Stomach (tissue), 4 donors: ENCODE measurements at regions not wholly inside any gene's neighbourhood (a gene's known extent, or its start where the extent isn't known, plus 50 kb on each side); places are given as distances from the start of the nearest gene placed in this dataset.

Experiments used
- POLR2A ChIP-seq, 4 donors: fragments of 450-650 bp; IDR thresholded peaks; one replicate each; pipeline ENCODE4 v1.6.1; 2016; ENCODE audit warnings: antibody characterized with exemption in 4 of 4, control low read depth in 2 of 4, mild to moderate bottlenecking in 1 of 4, moderate library complexity in 1 of 4
- POLR2AphosphoS5 ChIP-seq, 3 donors: sonication (generic); formaldehyde crosslinking; IDR thresholded peaks; one replicate each; pipeline ENCODE4 v1.6.1; 2016; ENCODE audit warnings: antibody characterized with exemption in 3 of 3
- TF ChIP-seq, protein P1 (sequence below), 7 experiments: fragments of 450-650 bp in 4 of 7; fragments of 200-600 bp in 3 of 7; sonication (generic) in 3 of 7; IDR thresholded peaks; one replicate each; pipeline ENCODE4 v1.5.1; 2016 to 2019; ENCODE audit warnings: antibody characterized with exemption in 7 of 7, control low read depth in 2 of 7, mild to moderate bottlenecking in 1 of 7

DNA sequence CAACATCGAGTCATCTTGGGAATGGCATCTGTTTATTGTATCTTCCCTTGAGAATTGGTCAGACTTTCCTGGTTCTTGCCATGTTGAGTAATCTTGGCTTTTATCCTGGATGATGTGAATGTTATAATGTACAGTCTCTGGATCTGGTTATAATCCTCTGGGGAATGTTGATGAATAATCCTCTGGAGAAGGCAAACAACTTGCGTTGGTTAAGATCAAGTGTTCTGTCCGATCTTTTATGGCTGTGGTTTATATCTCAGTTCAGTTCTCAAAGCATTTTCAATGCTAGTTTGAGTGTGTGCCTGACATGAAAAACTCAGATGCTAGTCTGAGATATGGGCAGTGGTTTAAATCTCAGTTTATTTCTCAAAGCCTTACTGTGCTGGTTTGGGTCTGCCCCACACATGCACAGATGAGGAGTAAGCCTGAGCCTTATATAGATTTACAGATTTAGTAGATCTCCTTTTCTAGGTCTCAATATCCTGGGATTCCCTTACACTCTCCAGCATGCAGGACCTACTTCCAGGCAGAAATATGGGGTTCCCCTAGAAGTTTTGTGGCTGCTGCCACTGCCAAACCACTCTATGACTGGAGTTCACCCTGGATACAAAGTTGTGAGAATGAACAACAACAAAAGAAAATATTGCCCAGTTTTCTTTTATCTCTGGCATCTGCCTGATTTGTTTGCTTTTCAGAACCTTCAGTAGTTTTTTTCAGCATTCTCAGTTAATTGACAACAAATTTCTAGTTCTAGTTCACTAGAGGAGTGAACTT lies 191.8 kb upstream of the MAN1A1 start:
- no peak for TF ChIP-seq POLR2A (IDR thresholded peaks at IDR 0.05)
- TF ChIP-seq, protein P1, sequence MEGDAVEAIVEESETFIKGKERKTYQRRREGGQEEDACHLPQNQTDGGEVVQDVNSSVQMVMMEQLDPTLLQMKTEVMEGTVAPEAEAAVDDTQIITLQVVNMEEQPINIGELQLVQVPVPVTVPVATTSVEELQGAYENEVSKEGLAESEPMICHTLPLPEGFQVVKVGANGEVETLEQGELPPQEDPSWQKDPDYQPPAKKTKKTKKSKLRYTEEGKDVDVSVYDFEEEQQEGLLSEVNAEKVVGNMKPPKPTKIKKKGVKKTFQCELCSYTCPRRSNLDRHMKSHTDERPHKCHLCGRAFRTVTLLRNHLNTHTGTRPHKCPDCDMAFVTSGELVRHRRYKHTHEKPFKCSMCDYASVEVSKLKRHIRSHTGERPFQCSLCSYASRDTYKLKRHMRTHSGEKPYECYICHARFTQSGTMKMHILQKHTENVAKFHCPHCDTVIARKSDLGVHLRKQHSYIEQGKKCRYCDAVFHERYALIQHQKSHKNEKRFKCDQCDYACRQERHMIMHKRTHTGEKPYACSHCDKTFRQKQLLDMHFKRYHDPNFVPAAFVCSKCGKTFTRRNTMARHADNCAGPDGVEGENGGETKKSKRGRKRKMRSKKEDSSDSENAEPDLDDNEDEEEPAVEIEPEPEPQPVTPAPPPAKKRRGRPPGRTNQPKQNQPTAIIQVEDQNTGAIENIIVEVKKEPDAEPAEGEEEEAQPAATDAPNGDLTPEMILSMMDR (IDR thresholded peaks at IDR 0.05) = no peak
- TF ChIP-seq POLR2AphosphoS5 (IDR thresholded peaks at IDR 0.05) = peak; percentile 86 to 95 (median 90)
